Dedifferentiated amniotic fluid mesenchymal stem cell (primary cell): ENCODE measurements at regions not wholly inside any gene's neighbourhood (a gene's known extent, or its start where the extent isn't known, plus 50 kb on each side); places are given as distances from the start of the nearest gene placed in this dataset.

ENCODE experiments used
- DNase-seq: peaks from one replicate; pipeline ENCODE4 v3.0.0-alpha.2; 2016; ENCODE audit errors: extremely low spot score

DNA sequence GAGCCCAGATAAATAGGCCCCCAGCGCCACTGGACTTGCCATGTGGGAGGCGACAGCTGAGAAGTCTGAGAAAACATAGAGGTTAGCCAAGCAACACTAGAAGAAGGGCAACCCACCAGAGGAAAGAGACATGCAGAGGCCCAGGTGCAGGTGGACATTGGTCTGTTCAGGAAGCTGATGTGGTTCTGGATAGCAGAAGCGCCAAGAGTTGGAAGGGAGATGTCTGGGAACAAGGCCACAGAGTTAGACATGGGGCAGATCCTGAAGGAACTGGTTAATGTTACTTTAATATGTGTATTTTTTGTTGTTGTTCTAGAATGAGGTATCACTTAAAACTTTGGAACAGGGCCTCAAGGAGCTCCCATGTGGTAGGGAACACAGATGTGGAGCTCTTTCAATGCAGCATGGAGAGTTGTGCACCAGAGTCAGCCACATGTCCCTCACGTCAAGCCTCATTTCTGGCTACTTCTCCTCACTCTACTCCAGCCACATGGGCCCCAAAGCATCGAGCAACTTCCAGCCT lies 62.2 kb upstream of the PKDCC start:
- no peak for DNase-seq

DNA sequence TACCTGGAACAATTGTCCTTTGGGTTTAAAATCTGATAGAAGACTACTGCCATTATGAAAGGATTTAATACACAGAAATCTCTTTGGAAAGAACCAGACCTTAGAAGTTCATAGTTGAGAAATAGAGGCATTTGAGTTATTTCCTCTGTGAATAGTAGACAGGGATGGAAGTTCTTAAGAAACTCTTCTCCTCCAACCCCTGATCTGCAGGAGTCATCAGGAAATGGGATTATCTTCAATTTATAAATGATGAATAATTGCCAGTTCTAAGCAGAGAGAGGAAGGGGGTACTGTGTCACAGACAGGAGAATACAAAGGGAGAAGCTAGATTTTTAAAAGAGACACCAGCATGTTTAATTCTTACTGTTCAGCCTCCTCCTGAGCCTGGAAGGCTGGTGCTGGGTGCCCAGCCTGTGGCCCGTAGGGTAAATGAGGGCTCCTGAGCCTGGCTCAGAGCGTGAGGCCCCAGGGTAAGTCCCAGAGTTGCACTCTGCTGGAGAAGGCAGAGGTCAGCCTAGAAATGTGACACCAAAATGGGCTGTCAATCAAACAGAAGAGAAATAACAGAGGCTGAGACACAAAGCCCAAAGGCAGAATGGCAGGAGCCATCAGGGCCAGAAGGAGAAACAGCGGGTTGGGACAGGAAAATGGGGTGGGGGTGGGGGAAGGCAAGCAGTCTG lies 58.2 kb upstream of the PKDCC start:
- no peak for DNase-seq

- DNase-seq, result no peak
Measured at GRCh38 chr2:41990245-41990644, 57.6 kb upstream of the PKDCC start.

- DNase-seq, result no peak
Measured at GRCh38 chr2:41990688-41991087, 57.1 kb upstream of the PKDCC start.

DNA sequence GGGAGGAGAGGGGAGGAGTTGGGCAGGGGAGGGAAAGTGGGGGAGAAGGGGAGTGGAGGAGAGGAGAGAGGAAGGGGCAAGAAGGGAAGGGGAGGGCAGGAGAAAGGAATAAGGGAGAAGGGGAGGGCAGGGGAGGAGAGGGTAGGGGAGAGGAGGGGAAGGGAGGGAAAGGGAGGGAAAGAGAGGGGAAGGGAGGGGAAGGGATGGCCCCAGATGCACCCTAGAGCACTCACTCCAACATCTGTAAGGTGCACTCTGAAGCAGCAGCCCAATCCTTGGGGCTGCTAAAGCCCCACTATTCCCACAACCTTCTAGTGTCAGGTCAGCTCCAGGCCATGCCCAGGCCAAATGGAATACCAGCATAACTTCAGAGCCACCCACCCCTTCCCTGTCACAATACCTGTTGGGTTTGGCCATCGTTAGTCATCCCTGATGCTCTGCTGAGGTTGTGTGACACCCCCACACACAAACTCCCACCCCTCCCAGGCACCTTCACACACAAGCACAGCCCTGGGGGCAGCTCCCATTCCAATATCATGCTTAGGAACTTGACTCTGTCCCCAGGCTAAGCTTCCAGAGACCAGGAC lies 55.7 kb upstream of the PKDCC start:
- no peak for DNase-seq

GRCh38 chr2:41992671-41993434 lies 55.0 kb upstream of the PKDCC start:
- DNase-seq, result no peak

DNA sequence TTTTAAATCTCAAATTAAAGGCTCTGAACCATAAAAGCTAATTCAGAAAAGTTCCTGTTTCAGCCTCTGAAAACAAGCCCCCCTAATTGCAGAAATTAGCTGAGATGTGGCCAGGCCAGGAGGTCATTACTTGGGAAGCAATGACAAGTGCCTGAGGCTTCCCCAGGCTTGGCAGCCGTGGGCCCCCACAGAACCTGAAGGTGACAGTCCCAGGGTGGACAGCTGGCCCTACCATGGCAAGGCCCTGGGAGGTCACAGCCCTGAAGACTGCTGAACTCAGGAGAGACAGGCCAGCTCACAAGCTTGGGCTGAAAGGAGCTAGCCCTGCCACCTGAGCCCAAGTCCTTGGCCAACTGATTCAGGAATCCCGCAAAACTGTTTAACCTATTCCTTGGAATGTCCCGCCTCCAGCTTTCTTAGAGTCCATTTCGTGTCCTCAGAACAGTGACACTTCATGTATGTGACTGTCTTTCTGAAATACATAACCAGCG lies 54.3 kb upstream of the PKDCC start:
- DNase-seq, result no peak

- DNase-seq, result no peak
Measured at GRCh38 chr2:41994233-41994637, 53.6 kb upstream of the PKDCC start.

GRCh38 chr2:41994661-41995060 lies 53.2 kb upstream of the PKDCC start:
- no peak for DNase-seq

GRCh38 chr2:41997561-41997960 lies 50.3 kb upstream of the PKDCC start:
- DNase-seq, result no peak
